IPS DF 4.7 (cell line): ENCODE measurements at regions not wholly inside any gene's neighbourhood (a gene's known extent, or its start where the extent isn't known, plus 50 kb on each side); places are given as distances from the start of the nearest gene placed in this dataset.

Experiments used
- DNase-seq: peaks from one replicate; pipeline ENCODE4 v3.0.0-alpha.2; 2013; ENCODE audit warnings: low spot score; ENCODE audit errors: extremely low read depth

- DNase-seq: no peak
Observed at GRCh38 chr3:190722181-190722905, 140.2 kb downstream of the GMNC start.

- no peak for DNase-seq
Observed at GRCh38 chr3:190721330-190721729, 141.2 kb downstream of the GMNC start.

- DNase-seq: no peak
Observed at GRCh38 chr3:190718671-190719070, 143.8 kb downstream of the GMNC start.

- peak; percentile 19 for DNase-seq
Observed at GRCh38 chr3:190718097-190718496, 144.4 kb downstream of the GMNC start.

- no peak for DNase-seq
Observed at GRCh38 chr3:190716961-190717360, 145.5 kb downstream of the GMNC start.

- no peak for DNase-seq
Observed at GRCh38 chr3:190716211-190716610, 146.3 kb downstream of the GMNC start.

- DNase-seq: no peak
Observed at GRCh38 chr3:190710723-190711122, 151.8 kb downstream of the GMNC start.

- DNase-seq: no peak
Observed at GRCh38 chr3:190709351-190709773, 153.1 kb downstream of the GMNC start.
